Mesothelial cell of epicardium (in vitro differentiated cells): ENCODE measurements at regions not wholly inside any gene's neighbourhood (a gene's known extent, or its start where the extent isn't known, plus 50 kb on each side); places are given as distances from the start of the nearest gene placed in this dataset.

Source experiments
- DNase-seq, 2 experiments: peaks; one replicate each; pipeline ENCODE4 v3.0.0; 2021; ENCODE audit warnings: low spot score in 2 of 2; ENCODE audit not compliant: unreplicated experiment in 2 of 2
- H3K27ac Mint-ChIP-seq: 2 replicates; pipeline ENCODE4 v1.8.0; 2021; ENCODE audit warnings: mixed read lengths
- H3K27me3 Mint-ChIP-seq: 2 replicates; pipeline ENCODE4 v1.8.0; 2021; ENCODE audit warnings: low read depth, mixed read lengths
- H3K36me3 Mint-ChIP-seq: 2 replicates; pipeline ENCODE4 v1.8.0; 2021; ENCODE audit warnings: mixed read lengths
- H3K4me1 Mint-ChIP-seq: 2 replicates; pipeline ENCODE4 v1.8.0; 2021; ENCODE audit warnings: mixed read lengths
- H3K4me3 Mint-ChIP-seq: 2 replicates; pipeline ENCODE4 v1.8.0; 2021; ENCODE audit warnings: mild to moderate bottlenecking, moderate library complexity, mixed read lengths
- H3K9me3 Mint-ChIP-seq: 2 replicates; pipeline ENCODE4 v1.8.0; 2021; ENCODE audit warnings: mixed read lengths
- CTCF ChIP-seq: fragments of 200-600 bp; sonication (generic); IDR thresholded peaks from one replicate; pipeline ENCODE4 v1.5.0; 2021; ENCODE audit warnings: antibody characterized with exemption; ENCODE audit not compliant: unreplicated experiment

- Mint-ChIP-seq H3K27ac (no peak overlapping the region), H3K36me3 (peaks cover 5% of the 10 kb centered on the region), H3K9me3 (peaks cover 14% of the 10 kb centered on the region), H3K4me1 (no peaks in the 10 kb centered on the region), H3K27me3 (no peaks in the 10 kb centered on the region), H3K4me3 (no peak overlapping the region)
- no peak for TF ChIP-seq CTCF
- no peak for DNase-seq
These were observed 84.8 kb upstream of the CRIM1 start for GRCh38 chr2:36270758-36271157.

GRCh38 chr2:36267194-36267593, 88.4 kb upstream of the CRIM1 start:
- no peak for DNase-seq
- no peak for TF ChIP-seq CTCF
- Mint-ChIP-seq H3K9me3 (peaks cover 19% of the 10 kb centered on the region), H3K36me3 (peaks cover 5% of the 10 kb centered on the region), H3K27me3 (no peaks in the 10 kb centered on the region), H3K27ac (no peak overlapping the region), H3K4me3 (no peak overlapping the region), H3K4me1 (no peaks in the 10 kb centered on the region)

- Mint-ChIP-seq H3K36me3 (peaks cover 5% of the 10 kb centered on the region), H3K27me3 (no peaks in the 10 kb centered on the region), H3K27ac (no peak overlapping the region), H3K4me1 (no peaks in the 10 kb centered on the region), H3K9me3 (peaks cover 19% of the 10 kb centered on the region), H3K4me3 (no peak overlapping the region)
- TF ChIP-seq CTCF: no peak
- DNase-seq: no peak
These were observed 88.9 kb upstream of the CRIM1 start for GRCh38 chr2:36266536-36267121.

GRCh38 chr2:36262581-36262980, 93.0 kb upstream of the CRIM1 start:
- Mint-ChIP-seq H3K36me3 (peaks cover 5% of the 10 kb centered on the region), H3K9me3 (peaks cover 18% of the 10 kb centered on the region), H3K27me3 (no peaks in the 10 kb centered on the region), H3K4me1 (no peaks in the 10 kb centered on the region), H3K4me3 (no peak overlapping the region), H3K27ac (no peak overlapping the region)
- no peak for DNase-seq
- no peak for TF ChIP-seq CTCF

- TF ChIP-seq CTCF: no peak
These were observed 99.7 kb upstream of the CRIM1 start for GRCh38 chr2:36255863-36256262.

GRCh38 chr2:36253086-36253485, 102.5 kb upstream of the CRIM1 start:
- Mint-ChIP-seq H3K4me3 (no peak overlapping the region), H3K4me1 (peaks cover 1% of the 10 kb centered on the region), H3K9me3 (peaks cover 17% of the 10 kb centered on the region), H3K27ac (no peak overlapping the region), H3K27me3 (no peaks in the 10 kb centered on the region), H3K36me3 (no peaks in the 10 kb centered on the region)
- TF ChIP-seq CTCF: no peak
- no peak for DNase-seq

More at GRCh38 chr2:36255863-36256262, 99.7 kb upstream of the CRIM1 start:
- DNase-seq: no peak
- H3K9me3 Mint-ChIP-seq: peaks cover 12% of the 10 kb centered on the region
- no peaks in the 10 kb centered on the region for H3K27me3 Mint-ChIP-seq
- peaks cover 1% of the 10 kb centered on the region for H3K4me1 Mint-ChIP-seq
- no peaks in the 10 kb centered on the region for H3K36me3 Mint-ChIP-seq
- H3K4me3 Mint-ChIP-seq: no peak overlapping the region
- no peak overlapping the region for H3K27ac Mint-ChIP-seq
